ENCODE measurements at regions not wholly inside any gene's neighbourhood (a gene's known extent, or its start where the extent isn't known, plus 50 kb on each side); places are given as distances from the start of the nearest gene placed in this dataset.

GRCh38 chr3:40989141-40990061, 209.9 kb upstream of the CTNNB1 start:
- DNase-seq (ENCODE audit: low spot score), result no peak

- no peak for DNase-seq (ENCODE audit: low spot score)
Measured at GRCh38 chr3:40990062-40990456, 209.2 kb upstream of the CTNNB1 start.

- no peak for DNase-seq (ENCODE audit: low spot score)
Measured at GRCh38 chr3:40992023-40992422, 207.3 kb upstream of the CTNNB1 start.

GRCh38 chr3:40994611-40995010, 204.7 kb upstream of the CTNNB1 start:
- DNase-seq (ENCODE audit: low spot score), result no peak

GRCh38 chr3:40995271-40995670, 204.0 kb upstream of the CTNNB1 start:
- no peak for DNase-seq (ENCODE audit: low spot score)

DNA sequence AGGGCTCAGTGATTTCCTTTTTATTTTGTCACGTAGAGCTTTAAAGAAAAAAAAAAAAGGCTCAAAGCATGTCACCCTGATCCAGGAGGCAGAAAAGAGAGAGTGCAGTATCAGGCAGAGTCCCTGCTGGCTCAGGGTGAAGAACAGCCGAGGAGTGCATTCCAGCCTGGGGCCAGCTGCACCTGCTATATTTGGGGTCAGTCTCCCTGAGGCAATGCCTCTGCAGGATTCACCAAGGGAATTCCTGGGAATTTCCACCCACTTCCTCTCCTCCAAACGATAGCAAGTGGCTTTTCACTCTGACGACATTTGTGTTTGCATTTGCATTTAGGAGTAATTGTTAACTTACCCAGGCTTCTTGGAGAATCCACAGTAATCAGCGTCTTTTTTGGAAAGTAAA, 202.9 kb upstream of the CTNNB1 start:
- DNase-seq (ENCODE audit: low spot score), result no peak

GRCh38 chr3:40996827-40997710, 202.2 kb upstream of the CTNNB1 start:
- no peak for DNase-seq (ENCODE audit: low spot score)

- DNase-seq (ENCODE audit: low spot score), result peak; percentile 58
Measured at GRCh38 chr3:40997711-40998519, 201.4 kb upstream of the CTNNB1 start.

DNA sequence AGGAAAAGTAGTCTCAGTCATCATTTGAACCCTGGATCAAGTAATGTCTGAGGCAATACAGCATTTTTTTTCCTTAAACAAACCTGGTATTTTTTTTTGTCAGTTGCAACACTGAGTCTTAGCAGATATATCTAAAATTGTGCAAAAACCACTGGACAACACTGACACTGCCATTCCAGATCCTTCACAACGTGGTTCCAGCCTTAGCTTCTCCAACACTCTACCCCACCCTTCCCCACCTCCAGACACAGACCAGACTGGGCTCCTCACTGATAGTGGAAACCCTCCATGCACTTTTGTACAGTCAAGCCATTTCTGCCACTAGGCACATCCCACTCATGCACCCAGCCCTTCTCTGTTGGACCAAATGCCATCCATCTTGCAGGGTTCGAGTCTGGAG, 199.6 kb upstream of the CTNNB1 start:
- DNase-seq (ENCODE audit: low spot score), result no peak

GRCh38 chr3:41000471-41000870, 198.8 kb upstream of the CTNNB1 start:
- DNase-seq (ENCODE audit: low spot score), result no peak

- no peak for DNase-seq (ENCODE audit: low spot score)
Measured at GRCh38 chr3:41001556-41001955, 197.7 kb upstream of the CTNNB1 start.

DNA sequence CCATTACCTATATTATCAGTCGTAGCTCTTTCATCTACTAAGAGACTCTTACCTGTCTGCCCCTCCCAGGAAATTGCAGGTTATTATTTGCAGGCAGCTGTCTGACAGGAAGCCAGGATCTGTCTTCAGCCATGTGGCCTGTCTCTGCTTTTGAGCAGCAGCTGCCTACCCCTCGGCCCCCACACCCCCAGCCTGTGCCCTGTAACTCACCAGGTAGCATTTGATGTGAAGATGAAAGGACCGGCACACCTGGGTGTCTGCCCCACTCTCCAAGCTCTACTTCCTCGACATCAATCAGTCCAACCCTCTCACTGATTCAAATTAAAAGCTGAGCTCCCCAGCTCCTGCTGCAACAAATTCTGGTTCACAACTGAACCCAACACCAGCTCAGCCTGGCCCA, 197.2 kb upstream of the CTNNB1 start:
- DNase-seq (ENCODE audit: low spot score), result no peak

- no peak for DNase-seq (ENCODE audit: low spot score)
Measured at GRCh38 chr3:41007399-41007798, 191.9 kb upstream of the CTNNB1 start.

DNA sequence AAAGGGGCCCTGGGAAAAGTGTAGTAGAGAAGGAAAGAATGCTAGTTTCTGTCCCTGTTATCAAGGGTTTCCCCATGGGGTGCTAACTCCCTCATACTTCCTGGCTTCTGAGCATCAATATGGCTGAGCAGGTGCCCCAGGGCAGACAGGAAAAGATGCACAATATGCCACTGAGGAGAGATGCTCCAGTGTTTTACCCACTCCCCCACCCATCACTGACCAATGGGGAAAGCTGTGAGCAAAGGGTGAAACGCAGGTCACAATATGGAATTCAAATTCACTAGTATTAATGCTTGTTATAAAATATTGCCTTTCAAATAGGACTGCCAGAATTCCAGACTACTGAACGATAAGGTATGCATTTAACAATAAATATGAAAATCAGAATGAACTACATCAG, 187.5 kb upstream of the CTNNB1 start:
- DNase-seq (ENCODE audit: low spot score), result no peak

GRCh38 chr3:41018855-41019254, 180.4 kb upstream of the CTNNB1 start:
- DNase-seq (ENCODE audit: low spot score), result no peak

GRCh38 chr3:41024031-41024836, 175.1 kb upstream of the CTNNB1 start:
- DNase-seq (ENCODE audit: low spot score), result no peak

- peak; percentile 64 for DNase-seq (ENCODE audit: low spot score)
Measured at GRCh38 chr3:41026394-41027177, 172.7 kb upstream of the CTNNB1 start.

GRCh38 chr3:41029356-41029755, 169.9 kb upstream of the CTNNB1 start:
- DNase-seq (ENCODE audit: low spot score), result no peak

DNA sequence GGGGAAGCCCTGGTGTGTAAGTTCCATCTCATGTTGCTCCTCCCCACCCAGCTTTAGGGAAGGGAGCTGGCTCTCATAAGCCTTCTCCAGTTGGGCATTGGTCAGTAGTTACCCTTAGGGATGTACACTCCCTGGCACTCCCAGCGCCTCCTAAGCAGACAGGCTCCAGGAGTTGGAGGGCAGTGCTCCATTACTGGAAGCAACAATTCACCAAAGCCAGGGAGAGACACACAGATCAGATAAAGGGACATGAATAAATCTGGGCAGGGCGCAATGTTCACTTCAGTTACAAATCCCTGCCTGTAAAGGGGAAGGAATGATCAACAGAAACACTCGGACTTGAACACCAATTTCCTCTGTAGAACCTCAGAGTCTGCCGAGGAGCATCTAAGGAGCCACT, 169.1 kb upstream of the CTNNB1 start:
- no peak for DNase-seq (ENCODE audit: low spot score)

- DNase-seq (ENCODE audit: low spot score), result no peak
Measured at GRCh38 chr3:41031401-41031800, 167.9 kb upstream of the CTNNB1 start.

Data from SK-N-DZ (cell line).